ENCODE measurements at regions not wholly inside any gene's neighbourhood (a gene's known extent, or its start where the extent isn't known, plus 50 kb on each side); places are given as distances from the start of the nearest gene placed in this dataset.
"Not testable (repeated sequence)": the region's sequence is repeated elsewhere in the genome, so short reads cannot be mapped to it uniquely, and the experiment has no call there.

GRCh38 chr1:24268555-24268954, 50.6 kb upstream of the GRHL3 start:
- DNase-seq (ENCODE audit: extremely low read depth, low read depth) = not testable (repeated sequence)

GRCh38 chr1:24266998-24267397, 52.2 kb upstream of the GRHL3 start:
- DNase-seq (ENCODE audit: extremely low read depth, low read depth) = no peak

DNA sequence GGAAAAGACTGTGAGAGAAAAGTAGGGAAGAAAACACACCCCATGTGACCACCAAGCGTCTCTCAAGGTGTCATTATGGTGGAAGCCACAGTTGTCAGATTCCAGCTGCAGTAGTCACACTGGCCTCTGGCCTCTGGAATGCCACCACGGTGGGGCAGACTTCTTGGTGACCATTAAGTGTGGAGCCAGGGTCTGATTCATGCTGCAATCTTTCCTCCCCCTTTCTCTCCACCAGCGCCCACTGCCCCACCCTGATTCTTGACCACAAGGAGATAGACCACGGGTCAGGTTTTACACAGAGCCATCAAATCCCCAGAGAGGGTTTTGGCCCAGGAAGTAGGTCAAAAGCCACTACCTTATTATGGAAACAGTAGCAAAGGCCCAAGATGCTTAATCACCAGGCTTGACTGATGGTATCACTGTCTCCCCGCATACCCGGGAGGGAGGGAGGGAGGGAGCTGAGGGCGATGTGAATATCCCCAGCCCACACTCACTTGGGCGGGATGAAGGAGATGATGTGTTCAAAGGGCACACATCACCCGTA, 52.7 kb upstream of the GRHL3 start:
- DNase-seq (ENCODE audit: extremely low read depth, low read depth) = peak; percentile 87

GRCh38 chr1:24263746-24264145, 55.4 kb upstream of the GRHL3 start:
- no peak for DNase-seq (ENCODE audit: extremely low read depth, low read depth)

DNA sequence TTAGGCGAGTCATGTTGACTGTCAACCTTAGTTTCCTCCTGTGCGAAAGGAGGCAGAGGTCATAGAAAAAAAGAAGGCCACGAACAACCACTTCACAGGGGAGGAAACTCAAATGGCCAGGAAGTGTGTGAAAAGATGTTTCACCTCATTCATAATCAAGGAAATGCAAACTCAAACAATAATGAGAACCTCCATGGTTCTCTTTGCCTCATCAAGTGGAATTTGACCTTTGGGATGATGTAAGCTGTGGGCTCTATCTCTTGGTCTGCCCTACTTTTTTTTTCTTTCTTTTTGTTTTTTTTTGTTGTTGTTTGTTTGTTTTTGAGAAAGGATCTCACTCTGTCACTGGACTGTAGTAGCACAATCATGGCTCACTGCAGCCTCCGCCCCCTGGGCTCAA, 55.9 kb upstream of the GRHL3 start:
- no peak for DNase-seq (ENCODE audit: extremely low read depth, low read depth)

DNA sequence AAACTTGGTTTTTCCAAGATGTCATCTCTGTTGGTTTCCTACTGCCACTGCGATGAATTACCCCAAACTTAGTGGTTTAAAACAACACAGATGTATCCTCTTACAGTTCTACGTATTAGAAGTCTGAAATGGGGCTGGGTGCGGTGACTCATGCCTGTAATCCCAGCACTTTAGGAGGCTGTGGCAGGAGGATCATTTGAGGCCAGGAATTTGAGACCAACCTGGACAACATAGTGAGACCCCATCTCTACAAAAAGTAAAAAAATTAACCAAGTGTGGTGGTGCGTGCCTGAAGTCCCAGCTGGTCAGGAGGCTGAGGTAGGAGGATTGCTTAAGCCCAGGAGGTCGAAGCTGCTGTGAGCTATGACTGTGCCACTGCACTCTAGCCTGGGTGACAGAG, 57.2 kb upstream of the GRHL3 start:
- DNase-seq (ENCODE audit: extremely low read depth, low read depth) = no peak

GRCh38 chr1:24258735-24259424, 60.3 kb upstream of the GRHL3 start:
- DNase-seq (ENCODE audit: extremely low read depth, low read depth) = no peak

DNA sequence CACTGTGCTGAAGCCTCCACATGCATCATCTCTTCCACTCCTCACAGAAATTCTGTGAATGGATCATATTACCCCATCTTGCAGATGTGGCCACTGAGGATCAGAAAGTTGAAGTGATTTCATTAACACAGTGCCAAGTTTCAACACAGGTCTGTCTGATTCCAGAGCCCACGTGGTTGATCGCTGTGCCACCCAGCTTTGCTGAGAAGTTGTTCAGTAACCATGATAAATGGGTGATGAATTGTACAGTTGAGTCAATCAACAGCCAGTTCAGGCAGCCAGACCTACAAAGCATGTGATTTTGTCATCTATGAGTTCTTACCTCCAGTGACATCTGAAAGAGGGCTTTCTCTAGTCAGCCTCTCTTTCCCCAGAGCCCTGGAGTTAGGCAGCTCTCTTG, 61.8 kb upstream of the GRHL3 start:
- DNase-seq (ENCODE audit: extremely low read depth, low read depth) = no peak

GRCh38 chr1:24256687-24257086, 62.5 kb upstream of the GRHL3 start:
- DNase-seq (ENCODE audit: extremely low read depth, low read depth) = no peak

DNA sequence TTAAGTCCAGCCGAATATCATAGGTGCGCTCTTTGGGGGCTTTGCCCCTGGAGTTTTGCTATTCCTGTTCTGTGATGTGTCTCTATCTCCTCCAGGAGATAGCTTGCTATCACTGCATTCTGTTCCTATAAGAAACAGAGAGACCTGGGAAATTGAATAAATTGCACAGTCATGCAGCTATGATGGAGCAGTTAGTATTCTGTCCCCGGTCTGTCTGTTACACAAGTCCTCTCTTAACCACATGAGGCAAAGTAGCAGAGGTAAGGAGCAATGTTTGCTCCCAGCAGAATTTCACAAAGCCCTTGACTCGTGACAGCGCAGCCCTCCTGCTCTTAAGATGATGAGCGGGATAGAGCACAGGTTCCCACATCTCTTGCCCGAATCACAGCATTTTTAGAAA, 63.9 kb upstream of the GRHL3 start:
- DNase-seq (ENCODE audit: extremely low read depth, low read depth) = no peak

- DNase-seq (ENCODE audit: extremely low read depth, low read depth) = no peak
Observed at GRCh38 chr1:24254783-24255182, 64.4 kb upstream of the GRHL3 start.

GRCh38 chr1:24253571-24253970, 65.6 kb upstream of the GRHL3 start:
- no peak for DNase-seq (ENCODE audit: extremely low read depth, low read depth)

DNA sequence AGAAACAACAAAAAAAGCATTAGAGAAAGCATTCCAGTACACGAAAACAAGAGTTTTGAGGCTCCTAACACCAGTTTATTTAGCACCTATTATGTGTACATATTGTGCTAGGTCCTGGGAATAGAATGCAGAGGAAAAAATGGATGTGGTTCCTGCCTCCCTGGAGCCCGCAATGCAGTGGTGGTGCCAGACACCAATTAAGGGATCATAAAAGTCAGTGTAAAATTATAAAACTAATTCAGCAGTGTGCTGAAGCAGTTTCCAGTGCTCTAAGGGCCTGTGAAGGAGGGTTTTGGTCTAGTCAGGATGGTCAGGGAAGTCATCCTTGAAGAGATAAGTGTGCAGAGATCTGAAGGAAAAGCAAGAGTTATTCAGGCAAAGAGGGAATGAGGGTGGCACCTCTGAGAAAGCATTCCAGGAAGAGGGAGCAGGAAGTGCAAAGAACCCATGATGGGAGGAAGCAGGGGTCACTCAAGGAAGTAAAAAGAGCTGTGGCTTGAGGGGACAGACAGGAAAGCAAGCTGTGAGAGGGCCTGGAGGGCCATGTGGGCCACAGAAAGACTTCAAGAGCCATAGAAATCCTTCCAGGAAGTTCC, 65.2 kb upstream of the IFNLR1 start:
- no peak for DNase-seq (ENCODE audit: extremely low read depth, low read depth)

- DNase-seq (ENCODE audit: extremely low read depth, low read depth) = no peak
Observed at GRCh38 chr1:24251501-24251900, 64.4 kb upstream of the IFNLR1 start.

GRCh38 chr1:24250791-24251190, 63.7 kb upstream of the IFNLR1 start:
- DNase-seq (ENCODE audit: extremely low read depth, low read depth) = no peak

DNA sequence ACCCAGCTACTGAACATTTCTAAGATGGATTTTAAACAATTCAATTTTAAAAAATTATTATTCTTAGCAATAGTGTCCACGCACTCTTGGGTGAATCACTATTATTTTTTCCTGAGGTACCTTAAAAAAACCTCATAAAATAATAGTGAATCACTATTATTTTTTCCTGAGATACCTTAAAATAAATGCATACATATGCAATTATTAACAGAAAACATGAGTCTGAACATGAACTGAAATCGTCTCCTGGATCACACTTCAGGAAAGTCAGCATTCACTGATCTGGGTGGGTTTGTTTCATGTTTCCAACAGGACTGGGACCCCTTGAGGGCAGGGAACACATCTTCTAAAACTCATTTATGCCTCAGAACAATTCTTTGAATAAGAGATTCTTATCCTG, 63.1 kb upstream of the IFNLR1 start:
- DNase-seq (ENCODE audit: extremely low read depth, low read depth) = no peak

DNA sequence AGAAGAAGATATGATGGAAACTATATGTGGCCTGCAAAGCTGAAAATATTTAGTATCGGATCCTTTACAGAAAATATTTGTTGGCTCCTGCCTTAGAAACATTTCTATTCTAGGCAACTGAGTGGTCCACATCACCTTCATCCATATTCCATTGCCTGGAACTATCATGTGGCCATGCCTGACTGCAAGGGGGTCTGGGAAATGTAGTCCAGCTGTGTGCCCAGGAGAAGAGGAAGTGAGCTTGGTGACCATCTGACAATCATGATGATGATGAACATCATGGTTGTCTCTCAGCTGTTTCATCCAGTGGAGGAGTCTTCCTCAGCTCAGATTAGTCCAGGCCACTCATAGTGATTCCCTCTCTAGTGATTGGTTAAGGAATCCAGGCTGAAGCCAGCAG, 61.8 kb upstream of the IFNLR1 start:
- no peak for DNase-seq (ENCODE audit: extremely low read depth, low read depth)

GRCh38 chr1:24247337-24247736, 60.2 kb upstream of the IFNLR1 start:
- DNase-seq (ENCODE audit: extremely low read depth, low read depth) = not testable (repeated sequence)

- DNase-seq (ENCODE audit: extremely low read depth, low read depth) = no peak
Observed at GRCh38 chr1:24244519-24245268, 57.6 kb upstream of the IFNLR1 start.

DNA sequence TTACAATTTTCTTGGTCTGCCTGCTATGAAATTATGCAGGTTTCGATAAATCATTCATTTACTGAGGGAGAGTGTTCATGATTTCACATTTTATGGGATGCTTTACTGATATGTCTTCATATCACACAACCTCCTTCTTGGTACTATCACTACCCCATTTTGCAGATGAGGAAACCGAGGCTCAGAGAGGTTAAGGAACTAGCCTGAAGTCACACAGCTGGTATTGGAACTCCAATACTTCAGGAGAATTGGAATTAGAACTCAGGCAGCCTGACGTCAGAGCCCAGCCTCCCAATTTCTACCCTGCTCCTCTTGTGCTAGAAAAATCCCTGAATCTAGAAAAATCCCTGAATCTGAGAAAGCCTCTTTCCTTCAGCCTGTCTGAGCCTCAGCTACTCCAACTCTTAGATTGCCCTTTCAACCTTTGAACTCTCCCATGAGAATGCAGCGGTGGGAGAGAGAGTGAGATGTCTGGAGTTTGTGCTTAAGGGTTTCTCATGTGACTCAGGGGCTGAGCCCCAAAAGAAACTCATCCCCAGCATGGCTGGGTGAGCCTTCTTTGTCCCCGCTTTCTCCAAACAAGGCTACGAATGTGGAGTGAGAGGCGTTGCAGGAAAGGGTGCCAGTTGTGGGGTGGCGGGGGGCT, 50.8 kb upstream of the IFNLR1 start:
- DNase-seq (ENCODE audit: extremely low read depth, low read depth) = no peak

GRCh38 chr1:24236789-24237371, 49.8 kb upstream of the IFNLR1 start:
- DNase-seq (ENCODE audit: extremely low read depth, low read depth) = no peak

All from NCI-H460 (cell line).